ENCODE measurements at regions not wholly inside any gene's neighbourhood (a gene's known extent, or its start where the extent isn't known, plus 50 kb on each side); places are given as distances from the start of the nearest gene placed in this dataset.

DNA sequence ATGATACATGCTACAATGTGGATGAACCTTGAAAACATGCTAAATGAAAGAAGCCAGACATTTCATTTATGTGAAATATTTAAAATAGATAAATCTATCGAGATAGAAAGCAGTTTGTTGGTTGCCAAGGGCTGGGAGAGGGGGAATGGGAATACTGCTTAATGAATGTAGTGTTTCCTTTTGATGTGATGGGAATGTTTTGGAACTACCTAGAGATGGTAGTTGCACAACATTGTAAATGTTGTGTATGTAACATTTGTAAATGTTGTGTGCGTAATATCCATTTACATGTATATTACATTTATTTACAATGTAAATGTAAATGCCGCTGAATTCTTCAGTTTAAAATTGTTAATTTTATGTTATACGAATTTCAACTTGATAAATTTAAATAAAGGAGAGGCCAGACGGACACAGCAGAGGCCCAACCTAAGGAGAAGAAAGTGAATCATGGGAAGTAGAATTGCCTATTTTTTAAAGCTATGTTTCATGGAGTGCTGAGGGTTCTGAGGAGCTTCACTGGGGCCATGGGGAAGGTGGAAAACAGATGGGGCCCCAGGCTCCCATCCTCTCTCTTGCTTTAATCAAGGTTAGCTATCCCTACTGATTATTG is 60.0 kb upstream of the TEX13D start:
- Histone ChIP-seq H3K4me3 (ENCODE audit: low read depth, low read length) (no peak overlapping the region), H3K9me3 (ENCODE audit: control insufficient read depth, insufficient read depth, low read length) (no peaks in the 10 kb centered on the region), H3K27me3 (ENCODE audit: control insufficient read depth, insufficient read depth, low read length) (no peaks in the 10 kb centered on the region), H3K27ac (ENCODE audit: low read depth, low read length) (no peak overlapping the region)
- CTCF ChIA-PET = no interaction called here
- POLR2A ChIA-PET = no interaction called here
- TF ChIP-seq CTCF (IDR thresholded peaks at IDR 0.05; ENCODE audit: low read depth, low read length) = no peak
- DNase-seq (ENCODE audit: low read depth, low spot score) = no peak

- POLR2A ChIA-PET = no interaction called here
- no peak for DNase-seq (ENCODE audit: low read depth, low spot score)
- H3K4me3 ChIP-seq (ENCODE audit: low read depth, low read length) = no peak overlapping the region
- CTCF ChIA-PET = no interaction called here
- H3K27ac ChIP-seq (ENCODE audit: low read depth, low read length) = no peak overlapping the region
- H3K9me3 ChIP-seq (ENCODE audit: control insufficient read depth, insufficient read depth, low read length) = no peaks in the 10 kb centered on the region
- no peaks in the 10 kb centered on the region for H3K27me3 ChIP-seq (ENCODE audit: control insufficient read depth, insufficient read depth, low read length)
- no peak for TF ChIP-seq CTCF (IDR thresholded peaks at IDR 0.05; ENCODE audit: low read depth, low read length)
Observed at GRCh38 chrX:124274438-124275181, 57.9 kb upstream of the TEX13D start.

GRCh38 chrX:124275182-124275894 is 57.1 kb upstream of the TEX13D start:
- Histone ChIP-seq H3K9me3 (ENCODE audit: control insufficient read depth, insufficient read depth, low read length) (no peaks in the 10 kb centered on the region), H3K4me3 (ENCODE audit: low read depth, low read length) (no peak overlapping the region), H3K27me3 (ENCODE audit: control insufficient read depth, insufficient read depth, low read length) (no peaks in the 10 kb centered on the region), H3K27ac (ENCODE audit: low read depth, low read length) (no peak overlapping the region)
- DNase-seq (ENCODE audit: low read depth, low spot score) = no peak
- CTCF ChIA-PET = no interaction called here
- no peak for TF ChIP-seq CTCF (IDR thresholded peaks at IDR 0.05; ENCODE audit: low read depth, low read length)
- POLR2A ChIA-PET = no interaction called here

GRCh38 chrX:124280294-124280902 is 52.1 kb upstream of the TEX13D start:
- ChIA-PET POLR2A (no interaction called here), CTCF (no interaction called here)
- Histone ChIP-seq H3K27me3 (ENCODE audit: control insufficient read depth, insufficient read depth, low read length) (no peaks in the 10 kb centered on the region), H3K9me3 (ENCODE audit: control insufficient read depth, insufficient read depth, low read length) (no peaks in the 10 kb centered on the region), H3K27ac (ENCODE audit: low read depth, low read length) (no peak overlapping the region), H3K4me3 (ENCODE audit: low read depth, low read length) (no peak overlapping the region)
- no peak for DNase-seq (ENCODE audit: low read depth, low spot score)
- no peak for TF ChIP-seq CTCF (IDR thresholded peaks at IDR 0.05; ENCODE audit: low read depth, low read length)

DNA sequence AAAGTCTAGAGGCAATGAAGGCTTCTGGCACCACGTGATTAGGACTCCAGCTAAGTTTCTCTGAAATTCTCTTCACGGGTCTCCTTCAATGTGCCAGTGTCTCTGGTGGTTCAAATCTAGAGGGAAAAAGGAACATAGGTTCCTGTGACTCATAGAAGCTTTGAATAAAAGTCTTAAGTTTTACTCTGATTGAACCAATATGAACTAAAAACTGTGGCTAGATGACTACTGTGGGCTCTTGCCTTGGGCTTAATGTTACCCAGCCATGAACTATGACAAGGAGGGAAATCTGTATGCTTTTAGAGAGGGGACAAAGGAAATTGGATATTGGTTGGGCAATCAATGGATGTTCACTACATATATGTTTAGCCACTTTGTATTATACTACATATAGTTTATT is 49.9 kb upstream of the TEX13D start:
- H3K9me3 ChIP-seq (ENCODE audit: control insufficient read depth, insufficient read depth, low read length) = no peaks in the 10 kb centered on the region
- CTCF ChIA-PET = no interaction called here
- DNase-seq (ENCODE audit: low read depth, low spot score) = no peak
- H3K4me3 ChIP-seq (ENCODE audit: low read depth, low read length) = no peak overlapping the region
- no peaks in the 10 kb centered on the region for H3K27me3 ChIP-seq (ENCODE audit: control insufficient read depth, insufficient read depth, low read length)
- no peak for TF ChIP-seq CTCF (IDR thresholded peaks at IDR 0.05; ENCODE audit: low read depth, low read length)
- H3K27ac ChIP-seq (ENCODE audit: low read depth, low read length) = no peak overlapping the region
- POLR2A ChIA-PET = no interaction called here
